ENCODE measurements at regions not wholly inside any gene's neighbourhood (a gene's known extent, or its start where the extent isn't known, plus 50 kb on each side); places are given as distances from the start of the nearest gene placed in this dataset.

DNA sequence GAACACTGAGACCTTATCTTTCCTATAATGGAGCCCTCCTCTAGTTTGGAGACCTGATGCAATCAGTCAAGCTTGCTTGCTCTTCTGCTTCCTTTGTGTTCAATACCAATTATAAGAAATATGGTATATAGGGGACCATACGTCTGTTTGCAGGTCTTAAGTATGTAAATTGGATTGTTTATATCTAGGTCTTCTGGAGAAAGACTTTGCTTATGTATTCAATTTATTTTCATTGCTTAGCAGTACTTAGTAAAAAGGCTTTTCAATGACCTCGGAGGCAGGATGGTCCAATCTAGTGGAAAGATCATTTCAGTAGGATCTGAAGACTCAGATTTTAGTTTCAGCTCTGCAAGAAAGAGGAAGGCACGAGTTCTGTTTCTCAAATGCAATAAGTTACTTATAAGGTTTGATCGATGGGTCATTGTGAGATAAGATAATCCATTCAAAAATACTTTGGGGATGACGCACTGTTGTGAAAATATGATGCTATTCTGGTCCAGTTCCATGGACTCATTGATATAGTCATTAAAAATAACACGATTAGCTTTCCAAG is 571.6 kb downstream of the SH2D4B start:
- TF ChIP-seq, protein P1, sequence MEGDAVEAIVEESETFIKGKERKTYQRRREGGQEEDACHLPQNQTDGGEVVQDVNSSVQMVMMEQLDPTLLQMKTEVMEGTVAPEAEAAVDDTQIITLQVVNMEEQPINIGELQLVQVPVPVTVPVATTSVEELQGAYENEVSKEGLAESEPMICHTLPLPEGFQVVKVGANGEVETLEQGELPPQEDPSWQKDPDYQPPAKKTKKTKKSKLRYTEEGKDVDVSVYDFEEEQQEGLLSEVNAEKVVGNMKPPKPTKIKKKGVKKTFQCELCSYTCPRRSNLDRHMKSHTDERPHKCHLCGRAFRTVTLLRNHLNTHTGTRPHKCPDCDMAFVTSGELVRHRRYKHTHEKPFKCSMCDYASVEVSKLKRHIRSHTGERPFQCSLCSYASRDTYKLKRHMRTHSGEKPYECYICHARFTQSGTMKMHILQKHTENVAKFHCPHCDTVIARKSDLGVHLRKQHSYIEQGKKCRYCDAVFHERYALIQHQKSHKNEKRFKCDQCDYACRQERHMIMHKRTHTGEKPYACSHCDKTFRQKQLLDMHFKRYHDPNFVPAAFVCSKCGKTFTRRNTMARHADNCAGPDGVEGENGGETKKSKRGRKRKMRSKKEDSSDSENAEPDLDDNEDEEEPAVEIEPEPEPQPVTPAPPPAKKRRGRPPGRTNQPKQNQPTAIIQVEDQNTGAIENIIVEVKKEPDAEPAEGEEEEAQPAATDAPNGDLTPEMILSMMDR (IDR thresholded peaks at IDR 0.05; ENCODE audit: insufficient read depth, low read length, poor library complexity, severe bottlenecking), result no peak
- TF ChIP-seq EZH2phosphoT487 (conservative IDR thresholded peaks at IDR 0.05; ENCODE audit: low read length), result no peak

Measured in SU-DHL-6 (cell line).